NCI-H526 (cell line): ENCODE measurements at regions not wholly inside any gene's neighbourhood (a gene's known extent, or its start where the extent isn't known, plus 50 kb on each side); places are given as distances from the start of the nearest gene placed in this dataset.
A peak's percentile ranks its signal among the peaks of the same experiment; 100 is the strongest.

Experiments used
- DNase-seq, 2 experiments: peaks; one replicate each; lab custom pipeline; 2025; lab: John Stamatoyannopoulos, UW

GRCh38 chr1:55416164-55416842, 201.1 kb upstream of the USP24 start:
- no peak for DNase-seq

GRCh38 chr1:55413286-55413685, 198.1 kb upstream of the USP24 start:
- no peak for DNase-seq

GRCh38 chr1:55412060-55412459, 196.9 kb upstream of the USP24 start:
- no peak for DNase-seq

- no peak for DNase-seq
Measured at GRCh38 chr1:55402671-55403464, 187.7 kb upstream of the USP24 start.

GRCh38 chr1:55402142-55402541, 187.0 kb upstream of the USP24 start:
- no peak for DNase-seq

GRCh38 chr1:55400508-55400907, 185.3 kb upstream of the USP24 start:
- no peak for DNase-seq

GRCh38 chr1:55399346-55399745, 184.2 kb upstream of the USP24 start:
- no peak for DNase-seq

- DNase-seq, result no peak
Measured at GRCh38 chr1:55396381-55396891, 181.3 kb upstream of the USP24 start.

- no peak for DNase-seq
Measured at GRCh38 chr1:55388960-55389359, 173.8 kb upstream of the USP24 start.

- no peak for DNase-seq
Measured at GRCh38 chr1:55387145-55387544, 172.0 kb upstream of the USP24 start.

- DNase-seq, result no peak
Measured at GRCh38 chr1:55386456-55386855, 171.3 kb upstream of the USP24 start.

- no peak for DNase-seq
Measured at GRCh38 chr1:55385402-55386018, 170.3 kb upstream of the USP24 start.

- DNase-seq, result no peak
Measured at GRCh38 chr1:55384637-55385036, 169.5 kb upstream of the USP24 start.

GRCh38 chr1:55382806-55383305, 167.7 kb upstream of the USP24 start:
- no peak for DNase-seq

- no peak for DNase-seq
Measured at GRCh38 chr1:55381983-55382382, 166.8 kb upstream of the USP24 start.

GRCh38 chr1:55381491-55381890, 166.3 kb upstream of the USP24 start:
- DNase-seq, result no peak

GRCh38 chr1:55380355-55380970, 165.3 kb upstream of the USP24 start:
- DNase-seq, result no peak

- DNase-seq, result peak; percentile 1 to 60
Measured at GRCh38 chr1:55378582-55378981, 163.4 kb upstream of the USP24 start.

GRCh38 chr1:55376897-55377296, 161.7 kb upstream of the USP24 start:
- DNase-seq, result no peak

- DNase-seq, result peak; percentile 1 to 55
Measured at GRCh38 chr1:55375617-55376258, 160.6 kb upstream of the USP24 start.

GRCh38 chr1:55374801-55375616, 159.8 kb upstream of the USP24 start:
- DNase-seq, result no peak
